PFSK-1 (cell line): ENCODE measurements at regions not wholly inside any gene's neighbourhood (a gene's known extent, or its start where the extent isn't known, plus 50 kb on each side); places are given as distances from the start of the nearest gene placed in this dataset.

Experiments
- FOXP2 ChIP-seq: optimal IDR thresholded peaks from 2 replicates; pipeline ENCODE3; 2011; ENCODE audit warnings: borderline replicate concordance, control low read depth, inconsistent platforms; ENCODE audit not compliant: insufficient read depth; ENCODE audit errors: extremely low read length, extremely low read depth
- POLR2AphosphoS5 ChIP-seq: IDR thresholded peaks from 2 replicates; pipeline ENCODE4 v1.6.1; 2012; ENCODE audit warnings: low read depth, mild to moderate bottlenecking, control low read depth, low read length, moderate library complexity
- REST ChIP-seq, 2 experiments: IDR thresholded peaks; 2 replicates each; pipeline versions ENCODE4 v1.6.1 to v1.8.0; 2011 to 2012; ENCODE audit warnings: low read depth in 2 of 2, low read length in 2 of 2, control low read depth in 1 of 2, inconsistent platforms in 1 of 2, mild to moderate bottlenecking in 1 of 2, moderate library complexity in 1 of 2; ENCODE audit not compliant: insufficient read depth in 1 of 2
- SIN3A ChIP-seq: IDR thresholded peaks from 2 replicates; pipeline ENCODE4 v1.6.1; 2012; ENCODE audit warnings: mild to moderate bottlenecking, low read length, moderate library complexity, borderline replicate concordance; ENCODE audit not compliant: insufficient read depth
- TAF1 ChIP-seq: IDR thresholded peaks from 2 replicates; pipeline ENCODE4 v1.6.1; 2012; ENCODE audit warnings: low read length, control low read depth, borderline replicate concordance; ENCODE audit not compliant: insufficient read depth

DNA sequence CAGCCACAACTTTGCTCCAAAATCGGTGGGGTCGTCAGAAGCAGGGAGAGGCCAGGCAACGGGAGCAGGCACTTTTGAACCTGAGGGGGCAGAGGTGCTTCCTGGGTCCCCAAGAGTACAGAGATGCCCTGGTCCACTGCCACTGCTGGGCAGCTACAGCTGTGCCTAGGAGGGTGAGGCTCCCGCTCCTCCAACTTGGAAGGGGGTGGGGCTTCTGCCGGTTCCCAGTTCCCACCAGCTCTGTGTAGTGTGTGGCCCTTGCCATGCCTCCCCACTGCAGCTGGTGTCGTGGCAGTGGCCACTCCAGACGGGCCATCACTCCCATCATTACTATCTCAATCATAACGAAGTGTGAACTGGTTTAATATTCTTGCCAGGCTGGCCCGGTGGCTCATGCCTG, 1496.3 kb downstream of the PCDH7 start:
- no peak for TF ChIP-seq POLR2AphosphoS5
- TF ChIP-seq TAF1 = no peak
- TF ChIP-seq SIN3A = no peak
- TF ChIP-seq REST (IDR thresholded peaks at IDR 0.05; ENCODE audit: insufficient read depth in 1 of 2, low read depth in 2 of 2, low read length in 2 of 2) = no peak
- no peak for TF ChIP-seq FOXP2
